HCT116 (cell line): ENCODE measurements at regions not wholly inside any gene's neighbourhood (a gene's known extent, or its start where the extent isn't known, plus 50 kb on each side); places are given as distances from the start of the nearest gene placed in this dataset.

Experiments used
- ATAC-seq: fragments of 200-7000 bp; cut with Tn5 transposase; 2 replicates; pipeline ENCODE4 v1.9.1; 2020; ENCODE audit warnings: mild to moderate bottlenecking, moderate library complexity
- BruUV-seq: library from RNA; stranded (reverse); fragments of 400-500 nt; replicated peaks from 2 replicates; lab custom pipeline; 2021; lab: Mats Ljungman, UMichigan
- CTCF ChIA-PET: fragments of 300-600 bp; sonication (Branson Sonifier 250); formaldehyde crosslinking; loops from one replicate; lab custom pipeline; 2021; ENCODE audit warnings: antibody characterized with exemption; lab: Charles Lee
- POLR2A ChIA-PET: fragments of 300-600, 350-600 bp; sonication (Branson Sonifier 250); formaldehyde crosslinking; loops from one replicate; lab custom pipeline; 2021; ENCODE audit warnings: antibody characterized with exemption; lab: Charles Lee
- RAD21 ChIA-PET, 2 experiments: fragments of 300-600 bp; sonication (Branson Sonifier 250); formaldehyde crosslinking; loops; one replicate each; lab custom pipeline; 2023; ENCODE audit warnings: low total read pairs in 2 of 2; ENCODE audit not compliant: uncharacterized antibody in 2 of 2, unreplicated experiment in 2 of 2, low non-redundant PET in 1 of 2; lab: Charles Lee
- DNase-seq: peaks from one replicate; pipeline ENCODE4 v3.0.0-alpha.2; 2010; ENCODE audit warnings: low read depth, low spot score
- H2AFZ ChIP-seq: fragments of 200-600 bp; shearing (Covaris generic), sonication (generic); 2 replicates; pipeline ENCODE4 v1.6.1; 2017; ENCODE audit warnings: low read depth, mixed run types, mixed read lengths, antibody characterized with exemption, low read length; ENCODE audit not compliant: poor library complexity, severe bottlenecking
- H3K27ac ChIP-seq: 2 replicates; pipeline ENCODE4 v1.5.1; 2012; ENCODE audit warnings: low read depth, low read length
- H3K27me3 ChIP-seq: fragments of 200-600 bp; sonication (generic); 2 replicates; pipeline ENCODE4 v1.6.1; 2016; ENCODE audit warnings: mixed run types, low read length, mixed read lengths; ENCODE audit not compliant: insufficient read depth
- H3K36me3 ChIP-seq, 2 experiments: fragments of 200-500 bp in 1 of 2; fragments of 200-600 bp in 1 of 2; sonication (Bioruptor generic) in 1 of 2; sonication (generic) in 1 of 2; 2 replicates each; pipeline versions ENCODE4 v1.5.1 to v1.6.1; 2014 to 2016; ENCODE audit warnings: low read length in 2 of 2, inconsistent platforms in 1 of 2, mixed read lengths in 1 of 2, mixed run types in 1 of 2; ENCODE audit not compliant: insufficient read depth in 2 of 2, control insufficient read depth in 1 of 2
- H3K4me1 ChIP-seq, 2 experiments: fragments of 200-600 bp in 1 of 2; sonication (generic) in 1 of 2; 2 replicates each; pipeline versions ENCODE4 v1.5.1 to v1.6.1; 2012 to 2017; ENCODE audit warnings: low read length in 2 of 2, inconsistent platforms in 1 of 2, mild to moderate bottlenecking in 1 of 2, mixed read lengths in 1 of 2, mixed run types in 1 of 2, moderate library complexity in 1 of 2; ENCODE audit not compliant: insufficient read depth in 2 of 2, control insufficient read depth in 1 of 2
- H3K4me2 ChIP-seq: fragments of 200-600 bp; sonication (generic); 2 replicates; pipeline ENCODE4 v1.6.1; 2017; ENCODE audit warnings: mixed run types, low read length, mixed read lengths
- H3K4me3 ChIP-seq, 2 experiments: fragments of 200-600 bp in 1 of 2; sonication (generic) in 1 of 2; replicated peaks in 1 of 2; 2 replicates each; pipeline ENCODE4 v1.5.1; 2011 to 2016; ENCODE audit warnings: low read length in 2 of 2, control low read depth in 1 of 2, low read depth in 1 of 2, mild to moderate bottlenecking in 1 of 2, mixed read lengths in 1 of 2, mixed run types in 1 of 2
- H3K79me2 ChIP-seq: fragments of 200-600 bp; sonication (generic); 2 replicates; pipeline ENCODE4 v1.6.1; 2017; ENCODE audit warnings: mild to moderate bottlenecking, mixed run types, low read length, moderate library complexity, mixed read lengths; ENCODE audit not compliant: insufficient read depth
- H3K9ac ChIP-seq: fragments of 200-600 bp; sonication (generic); 2 replicates; pipeline ENCODE4 v1.6.1; 2016; ENCODE audit warnings: low read length, mixed read lengths
- H3K9me2 ChIP-seq: fragments of 200-600 bp; sonication (generic), shearing (Covaris generic); 2 replicates; pipeline ENCODE4 v1.6.1; 2017; ENCODE audit warnings: mixed run types, mild to moderate bottlenecking, moderate library complexity; ENCODE audit not compliant: insufficient read depth
- H3K9me3 ChIP-seq, 2 experiments: fragments of 200-500 bp in 1 of 2; fragments of 200-600 bp in 1 of 2; sonication (Bioruptor generic) in 1 of 2; sonication (generic) in 1 of 2; 2 replicates each; pipeline ENCODE4 v1.6.1; 2014 to 2017; ENCODE audit warnings: low read length in 2 of 2, mixed read lengths in 2 of 2, inconsistent platforms in 1 of 2, low read depth in 1 of 2, mild to moderate bottlenecking in 1 of 2, mixed run types in 1 of 2, moderate library complexity in 1 of 2; ENCODE audit not compliant: control insufficient read depth in 1 of 2, insufficient read depth in 1 of 2
- H4K20me1 ChIP-seq: fragments of 200-600 bp; sonication (generic), shearing (Covaris generic); 2 replicates; pipeline ENCODE4 v1.6.1; 2017; ENCODE audit warnings: mixed run types, mild to moderate bottlenecking, moderate library complexity; ENCODE audit not compliant: insufficient read depth
- CEBPB ChIP-seq: IDR thresholded peaks from 2 replicates; pipeline ENCODE4 v1.6.1; 2012; ENCODE audit warnings: low read depth
- ELF1 ChIP-seq: IDR thresholded peaks from 2 replicates; pipeline ENCODE4 v1.6.1; 2012; ENCODE audit warnings: low read depth, borderline replicate concordance
- POLR2A ChIP-seq: IDR thresholded peaks from 2 replicates; pipeline ENCODE4 v1.7.0; 2011; ENCODE audit warnings: borderline replicate concordance; ENCODE audit not compliant: insufficient read depth, insufficient read length; ENCODE audit errors: extremely low read depth
- REST ChIP-seq: IDR thresholded peaks from 2 replicates; pipeline ENCODE4 v1.6.1; 2012; ENCODE audit warnings: low read depth
- ZBTB33 ChIP-seq: IDR thresholded peaks from 2 replicates; pipeline ENCODE4 v1.6.1; 2011; ENCODE audit warnings: mild to moderate bottlenecking, low read length, moderate library complexity; ENCODE audit not compliant: insufficient replicate concordance; ENCODE audit errors: extremely low read depth
- intact Hi-C: fragments of 100-400 bp; cut with micrococcal nuclease; formaldehyde crosslinking; loops from 2 replicates; pipeline ENCODE4 v1.10.0; 2022
- TF ChIP-seq, protein P1 (sequence below): IDR thresholded peaks from 2 replicates; pipeline ENCODE4 v1.6.1; 2012

DNA sequence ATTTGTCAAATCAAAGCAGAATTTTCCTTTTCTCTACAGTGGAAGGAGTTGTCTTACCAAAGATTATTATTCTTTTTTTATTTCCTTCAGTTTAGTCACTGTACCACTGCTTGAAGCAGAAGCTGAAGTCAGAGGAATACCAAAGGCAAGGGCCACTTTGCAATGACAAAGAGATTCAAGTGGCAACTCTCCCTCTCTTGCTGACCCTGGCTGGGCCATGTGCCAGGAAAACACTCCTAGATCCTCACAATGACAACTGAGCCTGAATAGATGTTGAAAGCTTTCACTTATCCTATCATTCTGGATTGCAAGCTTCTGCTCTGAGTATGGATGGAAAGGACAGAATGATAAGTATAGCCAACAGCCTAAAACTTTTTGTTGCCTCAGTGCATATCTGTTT is 618.3 kb downstream of the NR2F1-AS1 start:
- ChIA-PET CTCF (no interaction called here), RAD21 (no interaction called here), POLR2A (no interaction called here)
- no peaks in the 10 kb centered on the region for H3K79me2 ChIP-seq
- no peaks in the 10 kb centered on the region for H3K27me3 ChIP-seq
- H4K20me1 ChIP-seq, result no peaks in the 10 kb centered on the region
- no TSS peak for BruUV-seq
- intact Hi-C loops, result no loop called here
- no peak overlapping the region for H3K4me2 ChIP-seq
- H3K9ac ChIP-seq, result no peak overlapping the region
- no peak for ATAC-seq
- H3K4me1 ChIP-seq, result no peaks in the 10 kb centered on the region
- no peak overlapping the region for H3K4me3 ChIP-seq
- H3K36me3 ChIP-seq, result no peaks in the 10 kb centered on the region
- H2AFZ ChIP-seq, result no peak overlapping the region
- TF ChIP-seq CEBPB (no peak), POLR2A (no peak), ZBTB33 (no peak), REST (no peak), ELF1 (no peak)
- TF ChIP-seq, protein P1, sequence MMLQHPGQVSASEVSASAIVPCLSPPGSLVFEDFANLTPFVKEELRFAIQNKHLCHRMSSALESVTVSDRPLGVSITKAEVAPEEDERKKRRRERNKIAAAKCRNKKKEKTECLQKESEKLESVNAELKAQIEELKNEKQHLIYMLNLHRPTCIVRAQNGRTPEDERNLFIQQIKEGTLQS, result no peak
- no peak for DNase-seq
- H3K9me2 ChIP-seq, result no peaks in the 10 kb centered on the region
- no peak overlapping the region for H3K27ac ChIP-seq
- H3K9me3 ChIP-seq, result no peaks in the 10 kb centered on the region
